KMS-11 (cell line): ENCODE measurements at regions not wholly inside any gene's neighbourhood (a gene's known extent, or its start where the extent isn't known, plus 50 kb on each side); places are given as distances from the start of the nearest gene placed in this dataset.

Source experiments
- H2AFZ ChIP-seq: fragments of 200-600 bp; sonication (generic); 2 replicates; pipeline ENCODE4 v1.6.1; 2016; ENCODE audit warnings: antibody characterized with exemption, mixed run types, low read depth
- H3K27ac ChIP-seq: fragments of 200-600 bp; sonication (generic); 2 replicates; pipeline ENCODE4 v1.6.1; 2016; ENCODE audit warnings: mild to moderate bottlenecking, mixed run types
- H3K27me3 ChIP-seq: fragments of 200-600 bp; sonication (generic); 2 replicates; pipeline ENCODE4 v1.6.1; 2017; ENCODE audit warnings: mild to moderate bottlenecking, low read depth, mixed run types, moderate library complexity; ENCODE audit not compliant: insufficient read depth
- H3K36me3 ChIP-seq: fragments of 200-600 bp; sonication (generic); 2 replicates; pipeline ENCODE4 v1.6.1; 2017; ENCODE audit warnings: mild to moderate bottlenecking, mixed run types; ENCODE audit not compliant: insufficient read depth
- H3K4me1 ChIP-seq: fragments of 200-600 bp; sonication (generic); 2 replicates; pipeline ENCODE4 v1.6.1; 2016; ENCODE audit warnings: mild to moderate bottlenecking, low read depth, mixed run types; ENCODE audit not compliant: poor library complexity, severe bottlenecking
- H3K4me2 ChIP-seq: fragments of 200-600 bp; sonication (generic); 2 replicates; pipeline ENCODE4 v1.7.0; 2016; ENCODE audit warnings: mild to moderate bottlenecking, mixed run types
- H3K4me3 ChIP-seq: fragments of 200-600 bp; sonication (generic); IDR thresholded peaks from 2 replicates; pipeline ENCODE4 v1.6.1; 2017; ENCODE audit warnings: low read depth, low read length, mixed read lengths; ENCODE audit not compliant: insufficient read depth
- H3K79me2 ChIP-seq: fragments of 200-600 bp; sonication (generic); 2 replicates; pipeline ENCODE4 v1.6.1; 2016; ENCODE audit warnings: low read depth, mixed run types; ENCODE audit not compliant: insufficient read depth
- H3K9ac ChIP-seq: fragments of 200-600 bp; sonication (generic); 2 replicates; pipeline ENCODE4 v1.6.1; 2016; ENCODE audit warnings: mild to moderate bottlenecking, mixed run types
- H4K20me1 ChIP-seq: fragments of 200-600 bp; sonication (generic); 2 replicates; pipeline ENCODE4 v1.6.1; 2016; ENCODE audit warnings: mild to moderate bottlenecking, mixed run types; ENCODE audit not compliant: insufficient read depth
- CTCF ChIP-seq: fragments of 200-600 bp; sonication (generic); conservative IDR thresholded peaks from 2 replicates; pipeline ENCODE4 v1.6.1; 2017; ENCODE audit warnings: low read depth, mild to moderate bottlenecking, antibody characterized with exemption, low read length, moderate library complexity, mixed read lengths

- H3K4me1 ChIP-seq, result peaks cover 13% of the 10 kb centered on the region
- no peaks in the 10 kb centered on the region for H3K36me3 ChIP-seq
- no peaks in the 10 kb centered on the region for H3K79me2 ChIP-seq
- no peaks in the 10 kb centered on the region for H4K20me1 ChIP-seq
- H3K9ac ChIP-seq, result no peak overlapping the region
- no peak overlapping the region for H3K27ac ChIP-seq
- H3K4me3 ChIP-seq, result no peak overlapping the region
- no peak overlapping the region for H2AFZ ChIP-seq
- no peaks in the 10 kb centered on the region for H3K27me3 ChIP-seq
- H3K4me2 ChIP-seq, result no peak overlapping the region
- no peak for TF ChIP-seq CTCF
These were observed 469.0 kb upstream of the USP24 start for GRCh38 chr1:55684131-55684650.

- Histone ChIP-seq H3K36me3 (no peaks in the 10 kb centered on the region), H3K4me1 (peaks cover 26% of the 10 kb centered on the region), H2AFZ (no peak overlapping the region), H4K20me1 (no peaks in the 10 kb centered on the region), H3K27ac (no peak overlapping the region), H3K4me3 (no peak overlapping the region), H3K79me2 (no peaks in the 10 kb centered on the region), H3K9ac (no peak overlapping the region), H3K4me2 (no peak overlapping the region), H3K27me3 (no peaks in the 10 kb centered on the region)
- TF ChIP-seq CTCF, result no peak
These were observed 467.0 kb upstream of the USP24 start for GRCh38 chr1:55682198-55682597.

- no peaks in the 10 kb centered on the region for H3K79me2 ChIP-seq
- no peaks in the 10 kb centered on the region for H3K36me3 ChIP-seq
- H3K27me3 ChIP-seq, result no peaks in the 10 kb centered on the region
- H3K4me3 ChIP-seq, result no peak overlapping the region
- TF ChIP-seq CTCF, result no peak
- H3K9ac ChIP-seq, result no peak overlapping the region
- H3K27ac ChIP-seq, result no peak overlapping the region
- peaks cover 26% of the 10 kb centered on the region for H3K4me1 ChIP-seq
- peak overlapping the region; percentile 37; the same call in 1 of the 2 replicates for H3K4me2 ChIP-seq
- H2AFZ ChIP-seq, result no peak overlapping the region
- H4K20me1 ChIP-seq, result no peaks in the 10 kb centered on the region
These were observed 464.8 kb upstream of the USP24 start for GRCh38 chr1:55679971-55680370.

GRCh38 chr1:55673416-55673815, 458.3 kb upstream of the USP24 start:
- H3K27ac ChIP-seq, result no peak overlapping the region
- H4K20me1 ChIP-seq, result no peaks in the 10 kb centered on the region
- H3K4me3 ChIP-seq, result no peak overlapping the region
- no peak for TF ChIP-seq CTCF
- H3K27me3 ChIP-seq, result no peaks in the 10 kb centered on the region
- H3K9ac ChIP-seq, result no peak overlapping the region
- H3K4me1 ChIP-seq, result peaks cover 5% of the 10 kb centered on the region
- H2AFZ ChIP-seq, result no peak overlapping the region
- H3K36me3 ChIP-seq, result no peaks in the 10 kb centered on the region
- no peak overlapping the region for H3K4me2 ChIP-seq
- no peaks in the 10 kb centered on the region for H3K79me2 ChIP-seq
